ENCODE measurements at regions not wholly inside any gene's neighbourhood (a gene's known extent, or its start where the extent isn't known, plus 50 kb on each side); places are given as distances from the start of the nearest gene placed in this dataset.
"Not testable (repeated sequence)": the region's sequence is repeated elsewhere in the genome, so short reads cannot be mapped to it uniquely, and the experiment has no call there.

GRCh38 chr19:28367146-28367545, 845.8 kb downstream of the UQCRFS1 start:
- Mint-ChIP-seq H3K36me3 (ENCODE audit: low read depth) (no peaks in the 10 kb centered on the region), H3K27me3 (ENCODE audit: low read depth) (no peaks in the 10 kb centered on the region), H3K4me3 (no peak overlapping the region), H3K9me3 (ENCODE audit: insufficient read depth) (peaks cover 4% of the 10 kb centered on the region), H3K4me1 (ENCODE audit: low read depth) (no peaks in the 10 kb centered on the region), H3K27ac (no peak overlapping the region)
- CTCF ChIA-PET, result no interaction called here
- DNase-seq (no peak), ATAC-seq (no peak)
- POLR2A ChIA-PET, result no interaction called here

- Mint-ChIP-seq H3K4me3 (no peak overlapping the region), H3K9me3 (ENCODE audit: insufficient read depth) (no peaks in the 10 kb centered on the region), H3K4me1 (ENCODE audit: low read depth) (no peaks in the 10 kb centered on the region), H3K27me3 (ENCODE audit: low read depth) (no peaks in the 10 kb centered on the region), H3K36me3 (ENCODE audit: low read depth) (no peaks in the 10 kb centered on the region), H3K27ac (no peak overlapping the region)
- POLR2A ChIA-PET, result no interaction called here
- ATAC-seq (no peak), DNase-seq (no peak)
- CTCF ChIA-PET, result no interaction called here
Observed at GRCh38 chr19:28363254-28363653, 849.7 kb downstream of the UQCRFS1 start.

GRCh38 chr19:28359431-28360414, 853.2 kb downstream of the UQCRFS1 start:
- Mint-ChIP-seq H3K4me3 (no peak overlapping the region), H3K4me1 (ENCODE audit: low read depth) (no peaks in the 10 kb centered on the region), H3K9me3 (ENCODE audit: insufficient read depth) (no peaks in the 10 kb centered on the region), H3K27ac (no peak overlapping the region), H3K27me3 (ENCODE audit: low read depth) (no peaks in the 10 kb centered on the region), H3K36me3 (ENCODE audit: low read depth) (no peaks in the 10 kb centered on the region)
- POLR2A ChIA-PET, result no interaction called here
- no peak for ATAC-seq
- CTCF ChIA-PET, result no interaction called here
- no peak for DNase-seq

GRCh38 chr19:28358633-28359032, 854.3 kb downstream of the UQCRFS1 start:
- ChIA-PET CTCF (no interaction called here), POLR2A (no interaction called here)
- no peaks in the 10 kb centered on the region for H3K27me3 Mint-ChIP-seq (ENCODE audit: low read depth)
- DNase-seq, result no peak
- H3K4me3 Mint-ChIP-seq, result no peak overlapping the region
- no peaks in the 10 kb centered on the region for H3K9me3 Mint-ChIP-seq (ENCODE audit: insufficient read depth)
- H3K27ac Mint-ChIP-seq, result no peak overlapping the region
- ATAC-seq, result no peak
- H3K36me3 Mint-ChIP-seq (ENCODE audit: low read depth), result no peaks in the 10 kb centered on the region
- H3K4me1 Mint-ChIP-seq (ENCODE audit: low read depth), result no peaks in the 10 kb centered on the region

GRCh38 chr19:28351761-28352160, 861.2 kb downstream of the UQCRFS1 start:
- H3K27me3 Mint-ChIP-seq (ENCODE audit: low read depth), result no peaks in the 10 kb centered on the region
- H3K36me3 Mint-ChIP-seq (ENCODE audit: low read depth), result no peaks in the 10 kb centered on the region
- ChIA-PET CTCF (no interaction called here), POLR2A (no interaction called here)
- H3K9me3 Mint-ChIP-seq (ENCODE audit: insufficient read depth), result no peaks in the 10 kb centered on the region
- H3K4me3 Mint-ChIP-seq, result no peak overlapping the region
- no peaks in the 10 kb centered on the region for H3K4me1 Mint-ChIP-seq (ENCODE audit: low read depth)
- no peak overlapping the region for H3K27ac Mint-ChIP-seq
- ATAC-seq (no peak), DNase-seq (no peak)

- H3K36me3 Mint-ChIP-seq (ENCODE audit: low read depth); H3K27ac Mint-ChIP-seq; H3K4me3 Mint-ChIP-seq; H3K27me3 Mint-ChIP-seq (ENCODE audit: low read depth); H3K9me3 Mint-ChIP-seq (ENCODE audit: insufficient read depth); DNase-seq; ATAC-seq; H3K4me1 Mint-ChIP-seq (ENCODE audit: low read depth); POLR2A ChIA-PET; CTCF ChIA-PET: not testable (repeated sequence)
Observed at GRCh38 chr19:28351321-28351720, 861.6 kb downstream of the UQCRFS1 start.

GRCh38 chr19:28350673-28351072, 862.3 kb downstream of the UQCRFS1 start:
- POLR2A ChIA-PET, result no interaction called here
- Mint-ChIP-seq H3K4me3 (no peak overlapping the region), H3K27me3 (ENCODE audit: low read depth) (no peaks in the 10 kb centered on the region), H3K4me1 (ENCODE audit: low read depth) (no peaks in the 10 kb centered on the region), H3K9me3 (ENCODE audit: insufficient read depth) (no peaks in the 10 kb centered on the region), H3K27ac (no peak overlapping the region), H3K36me3 (ENCODE audit: low read depth) (no peaks in the 10 kb centered on the region)
- no peak for DNase-seq
- no peak for ATAC-seq
- CTCF ChIA-PET, result no interaction called here

GRCh38 chr19:28350037-28350436, 862.9 kb downstream of the UQCRFS1 start:
- ChIA-PET CTCF (no interaction called here), POLR2A (no interaction called here)
- Mint-ChIP-seq H3K4me1 (ENCODE audit: low read depth) (no peaks in the 10 kb centered on the region), H3K36me3 (ENCODE audit: low read depth) (no peaks in the 10 kb centered on the region), H3K27me3 (ENCODE audit: low read depth) (no peaks in the 10 kb centered on the region), H3K4me3 (no peak overlapping the region), H3K27ac (no peak overlapping the region), H3K9me3 (ENCODE audit: insufficient read depth) (no peaks in the 10 kb centered on the region)
- ATAC-seq (no peak), DNase-seq (no peak)

- ATAC-seq, result no peak
- Mint-ChIP-seq H3K27ac (no peak overlapping the region), H3K4me3 (no peak overlapping the region), H3K9me3 (ENCODE audit: insufficient read depth) (no peaks in the 10 kb centered on the region), H3K36me3 (ENCODE audit: low read depth) (no peaks in the 10 kb centered on the region), H3K27me3 (ENCODE audit: low read depth) (no peaks in the 10 kb centered on the region), H3K4me1 (ENCODE audit: low read depth) (no peaks in the 10 kb centered on the region)
- ChIA-PET CTCF (no interaction called here), POLR2A (no interaction called here)
- DNase-seq, result no peak
Observed at GRCh38 chr19:28349604-28350003, 863.3 kb downstream of the UQCRFS1 start.

GRCh38 chr19:28345811-28346210, 867.1 kb downstream of the UQCRFS1 start:
- Mint-ChIP-seq H3K36me3 (ENCODE audit: low read depth) (no peaks in the 10 kb centered on the region), H3K9me3 (ENCODE audit: insufficient read depth) (peaks cover 3% of the 10 kb centered on the region), H3K4me1 (ENCODE audit: low read depth) (no peaks in the 10 kb centered on the region), H3K4me3 (no peak overlapping the region), H3K27ac (no peak overlapping the region), H3K27me3 (ENCODE audit: low read depth) (no peaks in the 10 kb centered on the region)
- ChIA-PET CTCF (no interaction called here), POLR2A (no interaction called here)
- DNase-seq (no peak), ATAC-seq (no peak)

- H3K27ac Mint-ChIP-seq, result no peak overlapping the region
- no peak for ATAC-seq
- POLR2A ChIA-PET, result no interaction called here
- H3K4me3 Mint-ChIP-seq, result no peak overlapping the region
- no peaks in the 10 kb centered on the region for H3K27me3 Mint-ChIP-seq (ENCODE audit: low read depth)
- H3K36me3 Mint-ChIP-seq (ENCODE audit: low read depth), result no peaks in the 10 kb centered on the region
- no peak for DNase-seq
- CTCF ChIA-PET, result no interaction called here
- H3K4me1 Mint-ChIP-seq (ENCODE audit: low read depth), result no peaks in the 10 kb centered on the region
- peaks cover 7% of the 10 kb centered on the region for H3K9me3 Mint-ChIP-seq (ENCODE audit: insufficient read depth)
Observed at GRCh38 chr19:28341810-28342350, 871.1 kb downstream of the UQCRFS1 start.

- H3K9me3 Mint-ChIP-seq (ENCODE audit: insufficient read depth), result no peaks in the 10 kb centered on the region
- CTCF ChIA-PET, result no interaction called here
- H3K4me1 Mint-ChIP-seq (ENCODE audit: low read depth), result no peaks in the 10 kb centered on the region
- DNase-seq, result no peak
- H3K27me3 Mint-ChIP-seq (ENCODE audit: low read depth), result no peaks in the 10 kb centered on the region
- no peak overlapping the region for H3K27ac Mint-ChIP-seq
- ATAC-seq, result no peak
- POLR2A ChIA-PET, result no interaction called here
- no peaks in the 10 kb centered on the region for H3K36me3 Mint-ChIP-seq (ENCODE audit: low read depth)
- H3K4me3 Mint-ChIP-seq, result no peak overlapping the region
Observed at GRCh38 chr19:28334419-28334818, 878.5 kb downstream of the UQCRFS1 start.

GRCh38 chr19:28333909-28334308, 879.0 kb downstream of the UQCRFS1 start:
- H3K4me1 Mint-ChIP-seq (ENCODE audit: low read depth), result no peaks in the 10 kb centered on the region
- ATAC-seq, result no peak
- H3K27ac Mint-ChIP-seq, result no peak overlapping the region
- CTCF ChIA-PET, result no interaction called here
- H3K27me3 Mint-ChIP-seq (ENCODE audit: low read depth), result no peaks in the 10 kb centered on the region
- no peaks in the 10 kb centered on the region for H3K36me3 Mint-ChIP-seq (ENCODE audit: low read depth)
- DNase-seq, result no peak
- no peaks in the 10 kb centered on the region for H3K9me3 Mint-ChIP-seq (ENCODE audit: insufficient read depth)
- POLR2A ChIA-PET, result no interaction called here
- H3K4me3 Mint-ChIP-seq, result no peak overlapping the region

Data from activated CD8-positive, alpha-beta T cell treated with anti-CD3 and anti-CD28 coated beads, Interleukin-2, amount 10 ng/mL, durations not matched to agents 7 days and 5 days (primary cell).